Osteocyte (in vitro differentiated cells): ENCODE measurements at regions not wholly inside any gene's neighbourhood (a gene's known extent, or its start where the extent isn't known, plus 50 kb on each side); places are given as distances from the start of the nearest gene placed in this dataset.
"Not testable (repeated sequence)": the region's sequence is repeated elsewhere in the genome, so short reads cannot be mapped to it uniquely, and the experiment has no call there.

ENCODE experiments used
- DNase-seq: peaks from one replicate; pipeline ENCODE4 v3.0.0; 2021; ENCODE audit warnings: mixed read lengths; ENCODE audit not compliant: unreplicated experiment; ENCODE audit errors: extremely low spot score
- H3K27ac Mint-ChIP-seq: one replicate; pipeline ENCODE4 v1.8.0; 2021; ENCODE audit warnings: mild to moderate bottlenecking, mixed read lengths; ENCODE audit not compliant: unreplicated experiment
- H3K27me3 Mint-ChIP-seq: one replicate; pipeline ENCODE4 v1.8.0; 2021; ENCODE audit warnings: mixed read lengths; ENCODE audit not compliant: unreplicated experiment
- H3K36me3 Mint-ChIP-seq: one replicate; pipeline ENCODE4 v1.8.0; 2021; ENCODE audit warnings: mixed read lengths; ENCODE audit not compliant: unreplicated experiment
- H3K4me1 Mint-ChIP-seq: one replicate; pipeline ENCODE4 v1.8.0; 2021; ENCODE audit warnings: mixed read lengths; ENCODE audit not compliant: unreplicated experiment
- H3K4me3 Mint-ChIP-seq: one replicate; pipeline ENCODE4 v1.8.0; 2021; ENCODE audit warnings: mild to moderate bottlenecking, moderate library complexity, mixed read lengths; ENCODE audit not compliant: unreplicated experiment
- H3K9me3 Mint-ChIP-seq: one replicate; pipeline ENCODE4 v1.8.0; 2021; ENCODE audit warnings: mixed read lengths; ENCODE audit not compliant: unreplicated experiment
- CTCF ChIP-seq: fragments of 200-600 bp; sonication (generic); IDR thresholded peaks from 2 replicates; pipeline ENCODE4 v1.5.0; 2021; ENCODE audit warnings: antibody characterized with exemption, mild to moderate bottlenecking, moderate library complexity

GRCh38 chr6:134802426-134803058 is 147.4 kb downstream of the ALDH8A1 start:
- DNase-seq = no peak
- Mint-ChIP-seq H3K4me3 (no peak overlapping the region), H3K27me3 (no peaks in the 10 kb centered on the region), H3K27ac (no peak overlapping the region), H3K9me3 (no peaks in the 10 kb centered on the region), H3K36me3 (no peaks in the 10 kb centered on the region), H3K4me1 (peaks cover 32% of the 10 kb centered on the region)
- TF ChIP-seq CTCF = no peak

- no peaks in the 10 kb centered on the region for H3K27me3 Mint-ChIP-seq
- H3K36me3 Mint-ChIP-seq = peaks cover 7% of the 10 kb centered on the region
- no peak overlapping the region for H3K4me3 Mint-ChIP-seq
- no peak for TF ChIP-seq CTCF
- no peak for DNase-seq
- H3K27ac Mint-ChIP-seq = no peak overlapping the region
- peaks cover 10% of the 10 kb centered on the region for H3K4me1 Mint-ChIP-seq
- peaks cover 15% of the 10 kb centered on the region for H3K9me3 Mint-ChIP-seq
Observed at GRCh38 chr6:134797400-134798113, 152.3 kb downstream of the ALDH8A1 start.

- no peak for TF ChIP-seq CTCF
- DNase-seq = no peak
- H3K27ac Mint-ChIP-seq = peak overlapping the region; percentile 9
Observed at GRCh38 chr6:134795691-134796090, 154.2 kb downstream of the ALDH8A1 start.

GRCh38 chr6:134795001-134795400 is 154.9 kb downstream of the ALDH8A1 start:
- H3K27ac Mint-ChIP-seq = no peak overlapping the region
- peaks cover 16% of the 10 kb centered on the region for H3K36me3 Mint-ChIP-seq
- H3K4me3 Mint-ChIP-seq = no peak overlapping the region
- no peak for TF ChIP-seq CTCF
- no peak for DNase-seq
- no peaks in the 10 kb centered on the region for H3K27me3 Mint-ChIP-seq
- H3K9me3 Mint-ChIP-seq = peaks cover 32% of the 10 kb centered on the region
- peaks cover 7% of the 10 kb centered on the region for H3K4me1 Mint-ChIP-seq

More at GRCh38 chr6:134795691-134796090, 154.2 kb downstream of the ALDH8A1 start:
- Mint-ChIP-seq H3K4me1 (peaks cover 7% of the 10 kb centered on the region), H3K36me3 (peaks cover 12% of the 10 kb centered on the region), H3K27me3 (no peaks in the 10 kb centered on the region), H3K9me3 (peaks cover 27% of the 10 kb centered on the region), H3K4me3 (no peak overlapping the region)

- Mint-ChIP-seq H3K9me3 (peaks cover 32% of the 10 kb centered on the region), H3K4me1 (peaks cover 13% of the 10 kb centered on the region), H3K36me3 (peaks cover 16% of the 10 kb centered on the region)
- DNase-seq, H3K27ac Mint-ChIP-seq, H3K27me3 Mint-ChIP-seq, H3K4me3 Mint-ChIP-seq: not testable (repeated sequence)
Observed at GRCh38 chr6:134791243-134791843, 158.6 kb downstream of the ALDH8A1 start.
